Nephron (organoid): ENCODE measurements at regions not wholly inside any gene's neighbourhood (a gene's known extent, or its start where the extent isn't known, plus 50 kb on each side); places are given as distances from the start of the nearest gene placed in this dataset.
"Not testable (repeated sequence)": the region's sequence is repeated elsewhere in the genome, so short reads cannot be mapped to it uniquely, and the experiment has no call there.

Experiments
- H3K27ac Mint-ChIP-seq, 3 experiments: 2 replicates each; pipeline ENCODE4 v1.8.0; 2020; ENCODE audit warnings: mixed read lengths in 3 of 3, mild to moderate bottlenecking in 2 of 3, moderate library complexity in 1 of 3
- H3K27me3 Mint-ChIP-seq: 2 replicates; pipeline ENCODE4 v1.8.0; 2021; ENCODE audit warnings: low read depth, mild to moderate bottlenecking, moderate library complexity, mixed read lengths
- H3K36me3 Mint-ChIP-seq: 2 replicates; pipeline ENCODE4 v1.8.0; 2020; ENCODE audit warnings: low read depth, mixed read lengths
- H3K4me1 Mint-ChIP-seq: 2 replicates; pipeline ENCODE4 v1.8.0; 2020; ENCODE audit warnings: mixed read lengths
- H3K4me3 Mint-ChIP-seq, 3 experiments: 2 replicates each; pipeline ENCODE4 v1.8.0; 2020; ENCODE audit warnings: mild to moderate bottlenecking in 3 of 3, mixed read lengths in 3 of 3, moderate library complexity in 2 of 3
- H3K9me3 Mint-ChIP-seq: 2 replicates; pipeline ENCODE4 v1.8.0; 2020; ENCODE audit warnings: mixed read lengths
- CTCF ChIP-seq, 3 experiments: fragments of 200-600 bp; sonication (generic); IDR thresholded peaks; one replicate each; pipeline ENCODE4 v1.5.0; 2021; ENCODE audit warnings: antibody characterized with exemption in 3 of 3; ENCODE audit not compliant: unreplicated experiment in 3 of 3

DNA sequence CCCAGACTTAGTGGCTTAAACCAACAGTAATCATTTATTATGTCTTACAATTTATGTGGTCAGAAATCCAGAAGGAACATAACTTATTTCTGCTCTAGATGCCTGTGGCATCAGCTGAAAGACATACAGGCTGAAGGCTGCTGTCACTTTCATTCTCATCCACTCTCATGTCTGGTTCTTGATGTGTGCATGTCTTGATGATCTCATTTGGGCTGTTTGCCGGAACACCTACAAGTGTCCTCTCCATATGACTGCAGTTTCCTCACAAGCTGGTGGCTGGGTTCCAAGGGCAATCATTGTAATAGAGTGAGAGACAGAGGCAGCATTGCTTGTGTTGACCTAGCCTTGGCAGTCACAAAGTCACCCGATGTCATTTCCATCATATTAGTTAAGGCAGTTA is 1375.9 kb upstream of the RAG2 start:
- H3K27ac Mint-ChIP-seq = no peak overlapping the region

DNA sequence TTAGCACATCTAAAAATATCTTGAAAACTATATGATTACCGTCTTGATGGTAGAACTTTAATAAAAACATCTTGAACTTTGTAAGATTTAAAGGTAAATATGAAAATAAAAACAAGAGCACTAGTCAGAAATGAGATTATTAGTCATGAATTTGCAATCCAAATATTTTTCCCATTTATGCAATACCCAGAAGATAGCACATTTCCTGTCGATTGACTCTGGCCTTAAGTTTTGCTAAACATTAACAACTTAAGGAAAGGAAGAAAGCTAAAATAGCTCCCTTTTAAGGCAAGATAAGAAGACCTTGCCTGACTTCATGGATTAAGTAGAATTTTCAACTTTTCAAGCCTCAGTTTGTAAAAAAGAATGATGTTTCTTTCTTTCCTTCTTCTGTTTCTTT is 1374.7 kb upstream of the RAG2 start:
- H3K4me1 Mint-ChIP-seq = no peaks in the 10 kb centered on the region
- TF ChIP-seq CTCF (IDR thresholded peaks at IDR 0.05; ENCODE audit: unreplicated experiment in 3 of 3) = no peak
- H3K36me3 Mint-ChIP-seq = no peaks in the 10 kb centered on the region
- H3K4me3 Mint-ChIP-seq = no peak overlapping the region
- no peak overlapping the region for H3K27ac Mint-ChIP-seq
- H3K27me3 Mint-ChIP-seq = peaks cover 4% of the 10 kb centered on the region
- no peaks in the 10 kb centered on the region for H3K9me3 Mint-ChIP-seq

More for the DNA sequence above, 1375.9 kb upstream of the RAG2 start:
- Mint-ChIP-seq H3K36me3 (no peaks in the 10 kb centered on the region), H3K27me3 (no peaks in the 10 kb centered on the region), H3K9me3 (no peaks in the 10 kb centered on the region), H3K4me1 (no peaks in the 10 kb centered on the region), H3K4me3 (no peak overlapping the region)
- no peak for TF ChIP-seq CTCF (IDR thresholded peaks at IDR 0.05; ENCODE audit: unreplicated experiment in 3 of 3)

DNA sequence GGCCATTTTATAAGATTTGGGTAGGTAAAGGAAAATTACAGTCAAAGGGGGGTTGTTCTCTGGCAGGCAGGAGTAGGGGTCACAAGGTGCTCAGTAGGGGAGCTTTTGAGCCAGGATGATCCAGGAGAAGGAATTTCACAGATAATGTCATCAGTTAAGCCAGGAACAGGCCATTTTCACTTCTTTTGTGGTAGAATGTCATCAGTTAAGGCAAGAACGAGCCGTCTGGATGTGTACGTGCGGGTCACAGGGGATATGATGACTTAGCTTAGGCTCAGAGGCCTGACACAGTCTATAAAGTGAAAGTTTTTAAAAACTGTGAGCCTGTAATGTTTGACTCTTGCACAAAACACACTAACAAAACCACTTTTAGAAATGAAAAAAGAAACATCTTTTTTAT is 1371.3 kb upstream of the RAG2 start:
- not testable (repeated sequence) for H3K9me3 Mint-ChIP-seq, H3K4me1 Mint-ChIP-seq, H3K27ac Mint-ChIP-seq

DNA sequence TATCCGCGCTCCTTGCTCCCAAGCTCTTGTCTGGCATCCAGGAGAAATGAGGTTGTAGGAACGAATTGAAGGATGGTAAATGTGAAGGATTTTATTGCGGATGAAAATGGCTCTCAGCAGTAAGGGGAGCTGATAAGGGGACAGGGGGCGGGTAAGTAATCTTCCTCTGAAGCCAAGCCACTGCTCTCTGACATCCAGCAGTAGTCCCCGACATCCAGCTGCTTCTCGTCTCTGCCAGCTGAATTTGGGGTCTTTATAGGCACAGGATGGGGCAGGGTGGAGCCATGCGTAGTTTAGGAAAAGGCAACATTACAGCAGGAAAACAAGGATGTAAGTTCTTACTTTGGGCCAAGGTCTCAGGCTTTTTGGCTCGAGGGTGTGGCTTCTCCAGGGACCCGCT is 1370.1 kb upstream of the RAG2 start:
- Mint-ChIP-seq H3K4me3 (no peak overlapping the region), H3K4me1 (no peaks in the 10 kb centered on the region), H3K27me3 (peaks cover 4% of the 10 kb centered on the region), H3K27ac (no peak overlapping the region), H3K9me3 (peaks cover 8% of the 10 kb centered on the region), H3K36me3 (no peaks in the 10 kb centered on the region)
- no peak for TF ChIP-seq CTCF (IDR thresholded peaks at IDR 0.05; ENCODE audit: unreplicated experiment in 3 of 3)

More for the DNA sequence above, 1371.3 kb upstream of the RAG2 start:
- H3K36me3 Mint-ChIP-seq, H3K4me3 Mint-ChIP-seq, H3K27me3 Mint-ChIP-seq: not testable (repeated sequence)

DNA sequence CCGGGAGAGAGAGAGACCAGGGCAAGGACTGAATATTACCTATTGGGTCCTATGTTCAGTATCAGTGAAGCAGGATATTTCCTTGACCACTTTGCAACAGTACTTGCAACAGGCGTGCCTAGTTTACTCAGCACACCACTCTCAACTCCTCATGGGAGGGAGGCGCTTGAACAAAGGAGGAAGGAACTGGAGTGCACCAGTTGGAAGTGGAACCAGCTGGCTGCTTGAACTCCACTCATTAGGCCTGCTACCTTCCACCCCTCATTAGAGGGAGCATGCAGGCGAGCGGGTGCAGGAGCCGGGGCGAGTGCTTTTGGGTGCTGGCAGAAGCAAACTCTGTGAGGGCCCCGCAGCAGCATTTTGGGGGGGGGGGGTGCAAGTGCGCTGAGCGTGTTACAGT is 1369.6 kb upstream of the RAG2 start:
- H3K36me3 Mint-ChIP-seq = no peaks in the 10 kb centered on the region

GRCh38 chr11:37963440-37963839 is 1365.4 kb upstream of the RAG2 start:
- H3K4me1 Mint-ChIP-seq = no peaks in the 10 kb centered on the region
- H3K4me3 Mint-ChIP-seq = no peak overlapping the region
- H3K27me3 Mint-ChIP-seq = peaks cover 4% of the 10 kb centered on the region
- peaks cover 20% of the 10 kb centered on the region for H3K9me3 Mint-ChIP-seq
- H3K36me3 Mint-ChIP-seq = peaks cover 5% of the 10 kb centered on the region
- no peak for TF ChIP-seq CTCF (IDR thresholded peaks at IDR 0.05; ENCODE audit: unreplicated experiment in 3 of 3)
- H3K27ac Mint-ChIP-seq = no peak overlapping the region

More for the DNA sequence above, 1369.6 kb upstream of the RAG2 start:
- Mint-ChIP-seq H3K4me1 (no peaks in the 10 kb centered on the region), H3K27me3 (peaks cover 4% of the 10 kb centered on the region), H3K9me3 (peaks cover 8% of the 10 kb centered on the region), H3K4me3 (no peak overlapping the region), H3K27ac (no peak overlapping the region)
- TF ChIP-seq CTCF (IDR thresholded peaks at IDR 0.05; ENCODE audit: unreplicated experiment in 3 of 3) = no peak
